Spleen (tissue), 11 donors: ENCODE measurements at regions not wholly inside any gene's neighbourhood (a gene's known extent, or its start where the extent isn't known, plus 50 kb on each side); places are given as distances from the start of the nearest gene placed in this dataset.

Source experiments
- DNase-seq: peaks from one replicate; pipeline ENCODE4 v3.0.0-alpha.2; 2020
- H3K27ac ChIP-seq, 8 donors: fragments of 200-600 bp; sonication (generic) in 7 of 8; 1 replicate in 4 of 8; 2 replicates in 4 of 8; pipeline versions ENCODE4 v1.5.0 to v1.8.0; 2016 to 2021; ENCODE audit warnings: inconsistent platforms in 4 of 8, mild to moderate bottlenecking in 4 of 8, moderate library complexity in 1 of 8
- H3K27me3 ChIP-seq, 7 donors: fragments of 200-600 bp; sonication (generic) in 6 of 7; replicated peaks in 1 of 7; 1 replicate in 4 of 7; 2 replicates in 3 of 7; pipeline versions ENCODE4 v1.5.0 to v1.8.0; 2016 to 2021; ENCODE audit warnings: inconsistent platforms in 3 of 7, mild to moderate bottlenecking in 1 of 7
- H3K36me3 ChIP-seq, 6 donors: fragments of 200-600 bp; sonication (generic) in 5 of 6; 1 replicate in 4 of 6; 2 replicates in 2 of 6; pipeline versions ENCODE4 v1.5.0 to v1.8.0; 2016 to 2021; ENCODE audit warnings: inconsistent platforms in 2 of 6
- H3K4me1 ChIP-seq, 6 donors: fragments of 200-600 bp; sonication (generic) in 5 of 6; 1 replicate in 3 of 6; 2 replicates in 3 of 6; pipeline versions ENCODE4 v1.5.0 to v1.8.0; 2016 to 2021; ENCODE audit warnings: inconsistent platforms in 3 of 6
- H3K4me3 ChIP-seq, 8 donors: fragments of 200-600 bp; sonication (generic) in 7 of 8; 1 replicate in 4 of 8; 2 replicates in 4 of 8; pipeline versions ENCODE4 v1.5.0 to v1.8.0; 2016 to 2021; ENCODE audit warnings: inconsistent platforms in 4 of 8, mild to moderate bottlenecking in 4 of 8, moderate library complexity in 2 of 8
- H3K9me3 ChIP-seq, 8 donors: fragments of 200-600 bp; sonication (generic) in 7 of 8; 1 replicate in 4 of 8; 2 replicates in 4 of 8; pipeline versions ENCODE4 v1.5.0 to v1.8.0; 2016 to 2021; ENCODE audit warnings: inconsistent platforms in 4 of 8
- CTCF ChIP-seq, 11 experiments: fragments of 200-600 bp in 7 of 11; fragments of 450-650 bp in 4 of 11; sonication (generic) in 4 of 11; IDR thresholded peaks in 8 of 11; conservative IDR thresholded peaks in 3 of 11; 1 replicate in 7 of 11; 2 replicates in 4 of 11; pipeline versions ENCODE4 v1.4.0 to v1.8.0; 2016 to 2021; ENCODE audit warnings: antibody characterized with exemption in 11 of 11, inconsistent platforms in 4 of 11, mild to moderate bottlenecking in 1 of 11
- POLR2A ChIP-seq, 3 donors: fragments of 450-650 bp; IDR thresholded peaks; one replicate each; pipeline ENCODE4 v1.5.1; 2017; ENCODE audit warnings: antibody characterized with exemption in 3 of 3, mild to moderate bottlenecking in 1 of 3
- POLR2AphosphoS5 ChIP-seq, 3 donors: sonication (generic); formaldehyde crosslinking; IDR thresholded peaks; one replicate each; pipeline ENCODE4 v1.5.1; 2017; ENCODE audit warnings: antibody characterized with exemption in 3 of 3
- WGBS, 5 donors: extraction: QIAGEN DNeasy Blood & Tissue Kit in 3 of 5; methylation state at CpG; one replicate each; pipeline versions ENCODE4 v1.1.5 to v1.1.7; 2013 to 2018; 5-methylcytosine and 5-hydroxymethylcytosine counted together
- intact Hi-C: fragments of 100-400 bp; cut with DNase I; formaldehyde crosslinking; loops from one replicate; pipeline ENCODE4 v1.15.0; 2023; ENCODE audit warnings: low total_unique reads
- microRNA-seq, 3 donors: library from miRNA; unstranded; fragments of <30 nt; microRNA quantifications; one replicate each; pipeline versions ENCODE4 to v1.1.0, GENCODE V29; 2019 to 2020
- small RNA-seq, 4 donors: library from RNA; depleted of rRNA; stranded (forward); fragments of <200 nt; gene quantifications; one replicate each; pipeline ENCODE3, GENCODE V24; 2016
- donor health status: healthy with polysubstance abuse.
- donor health status: DM: no; HTN: no; CAD: no; lungs with moderate emphysema.
- donor health status: DM: no; HTN: no; CAD: no.
- donor health status: Bipolar disorder and iron deficiency.
- donor health status: healthy.
- donor health status: DM: no; HTN: no; CAD: no.
- donor health status: DM: yes; HTN: yes; CAD: no.

- Histone ChIP-seq H3K4me3 (no peak overlapping the region), H3K4me1 (no peaks in the 10 kb centered on the region), H3K9me3 (peaks cover 0 to 83% (median 64%) of the 10 kb centered on the region in 8 donors), H3K27ac (no peak overlapping the region), H3K36me3 (no peaks in the 10 kb centered on the region), H3K27me3 (no peaks in the 10 kb centered on the region)
- intact Hi-C loops = no loop called here
- DNase-seq = no peak
- WGBS, 5 donors = 83 to 97% (median 84%) methylated on average over 3 of the region's 3 CpGs
- TF ChIP-seq POLR2A (IDR thresholded peaks at IDR 0.05) (no peak), CTCF (IDR thresholded peaks at IDR 0.05 in 8 of 11, conservative IDR thresholded peaks at IDR 0.05 in 3 of 11) (no peak), POLR2AphosphoS5 (IDR thresholded peaks at IDR 0.05) (no peak)
Measured at GRCh38 chr3:163129287-163129686, 1632.7 kb downstream of the OTOL1 start.

- DNase-seq = no peak
- no peaks in the 10 kb centered on the region for H3K36me3 ChIP-seq
- no peak overlapping the region for H3K4me3 ChIP-seq
- H3K27me3 ChIP-seq = no peaks in the 10 kb centered on the region
- intact Hi-C loops = no loop called here
- H3K27ac ChIP-seq = no peak overlapping the region
- no peaks in the 10 kb centered on the region for H3K4me1 ChIP-seq
- peaks cover 0 to 71% (median 63%) of the 10 kb centered on the region in 8 donors for H3K9me3 ChIP-seq
- no peak for TF ChIP-seq CTCF (IDR thresholded peaks at IDR 0.05 in 8 of 11, conservative IDR thresholded peaks at IDR 0.05 in 3 of 11)
- TF ChIP-seq POLR2AphosphoS5 (IDR thresholded peaks at IDR 0.05) = no peak
- TF ChIP-seq POLR2A (IDR thresholded peaks at IDR 0.05) = no peak
Measured at GRCh38 chr3:163126115-163126514, 1629.5 kb downstream of the OTOL1 start.

Small RNA genes lying in the stretch of these regions (microRNA-seq; reads per million reads assigned to microRNA genes)
- gene MIR1263 = 0 reads per million in 3 donors

Small RNA genes lying in the stretch of these regions (small RNA-seq; reads per million reads assigned to genes)
- gene MIR1263 = 0 reads per million in 4 donors
- gene RNU7-82P = 0 reads per million in 4 donors
